ENCODE measurements at regions not wholly inside any gene's neighbourhood (a gene's known extent, or its start where the extent isn't known, plus 50 kb on each side); places are given as distances from the start of the nearest gene placed in this dataset.

DNA sequence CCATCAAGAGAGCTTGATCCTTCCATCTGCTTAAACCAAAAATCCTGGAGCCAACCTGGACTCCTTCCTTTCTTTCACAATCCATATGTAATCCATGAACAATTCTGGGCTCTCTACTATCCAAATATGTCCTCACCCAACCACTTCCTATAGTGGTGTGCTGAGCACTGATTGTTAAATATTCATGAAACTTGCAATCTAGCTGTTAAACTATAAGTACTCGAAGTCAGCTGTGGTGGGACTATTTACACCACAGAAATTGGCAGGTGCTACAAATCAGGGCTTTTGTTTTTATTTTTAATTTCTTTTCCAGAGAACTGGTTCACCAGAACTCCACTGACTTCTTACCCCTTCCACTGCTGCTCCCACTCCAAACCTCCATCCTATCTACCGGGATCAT is 57.2 kb upstream of the KCND3 start:
- no peak for TF ChIP-seq FOXM1 (IDR thresholded peaks at IDR 0.05; ENCODE audit: low read depth, low read length)
- TF ChIP-seq, protein P1, sequence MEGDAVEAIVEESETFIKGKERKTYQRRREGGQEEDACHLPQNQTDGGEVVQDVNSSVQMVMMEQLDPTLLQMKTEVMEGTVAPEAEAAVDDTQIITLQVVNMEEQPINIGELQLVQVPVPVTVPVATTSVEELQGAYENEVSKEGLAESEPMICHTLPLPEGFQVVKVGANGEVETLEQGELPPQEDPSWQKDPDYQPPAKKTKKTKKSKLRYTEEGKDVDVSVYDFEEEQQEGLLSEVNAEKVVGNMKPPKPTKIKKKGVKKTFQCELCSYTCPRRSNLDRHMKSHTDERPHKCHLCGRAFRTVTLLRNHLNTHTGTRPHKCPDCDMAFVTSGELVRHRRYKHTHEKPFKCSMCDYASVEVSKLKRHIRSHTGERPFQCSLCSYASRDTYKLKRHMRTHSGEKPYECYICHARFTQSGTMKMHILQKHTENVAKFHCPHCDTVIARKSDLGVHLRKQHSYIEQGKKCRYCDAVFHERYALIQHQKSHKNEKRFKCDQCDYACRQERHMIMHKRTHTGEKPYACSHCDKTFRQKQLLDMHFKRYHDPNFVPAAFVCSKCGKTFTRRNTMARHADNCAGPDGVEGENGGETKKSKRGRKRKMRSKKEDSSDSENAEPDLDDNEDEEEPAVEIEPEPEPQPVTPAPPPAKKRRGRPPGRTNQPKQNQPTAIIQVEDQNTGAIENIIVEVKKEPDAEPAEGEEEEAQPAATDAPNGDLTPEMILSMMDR (IDR thresholded peaks at IDR 0.05 in 2 of 3, conservative IDR thresholded peaks at IDR 0.05 in 1 of 3; ENCODE audit: control insufficient read depth in 2 of 3, extremely low read depth in 1 of 3, insufficient read depth in 1 of 3, low read depth in 3 of 3, low read length in 3 of 3), result no peak
- TF ChIP-seq, protein P2, sequence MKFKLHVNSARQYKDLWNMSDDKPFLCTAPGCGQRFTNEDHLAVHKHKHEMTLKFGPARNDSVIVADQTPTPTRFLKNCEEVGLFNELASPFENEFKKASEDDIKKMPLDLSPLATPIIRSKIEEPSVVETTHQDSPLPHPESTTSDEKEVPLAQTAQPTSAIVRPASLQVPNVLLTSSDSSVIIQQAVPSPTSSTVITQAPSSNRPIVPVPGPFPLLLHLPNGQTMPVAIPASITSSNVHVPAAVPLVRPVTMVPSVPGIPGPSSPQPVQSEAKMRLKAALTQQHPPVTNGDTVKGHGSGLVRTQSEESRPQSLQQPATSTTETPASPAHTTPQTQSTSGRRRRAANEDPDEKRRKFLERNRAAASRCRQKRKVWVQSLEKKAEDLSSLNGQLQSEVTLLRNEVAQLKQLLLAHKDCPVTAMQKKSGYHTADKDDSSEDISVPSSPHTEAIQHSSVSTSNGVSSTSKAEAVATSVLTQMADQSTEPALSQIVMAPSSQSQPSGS (IDR thresholded peaks at IDR 0.05; ENCODE audit: low read length), result no peak
- TF ChIP-seq SMC3 (IDR thresholded peaks at IDR 0.05; ENCODE audit: borderline replicate concordance, low read length), result no peak
- no peak for TF ChIP-seq POLR2A (IDR thresholded peaks at IDR 0.05; ENCODE audit: low read depth, low read length)
- no peak for TF ChIP-seq DPF2 (IDR thresholded peaks at IDR 0.05)
- TF ChIP-seq YY1 (IDR thresholded peaks at IDR 0.05; ENCODE audit: low read depth, low read length), result no peak
- TF ChIP-seq GABPA (IDR thresholded peaks at IDR 0.05; ENCODE audit: low read depth), result no peak
- TF ChIP-seq, protein P3, sequence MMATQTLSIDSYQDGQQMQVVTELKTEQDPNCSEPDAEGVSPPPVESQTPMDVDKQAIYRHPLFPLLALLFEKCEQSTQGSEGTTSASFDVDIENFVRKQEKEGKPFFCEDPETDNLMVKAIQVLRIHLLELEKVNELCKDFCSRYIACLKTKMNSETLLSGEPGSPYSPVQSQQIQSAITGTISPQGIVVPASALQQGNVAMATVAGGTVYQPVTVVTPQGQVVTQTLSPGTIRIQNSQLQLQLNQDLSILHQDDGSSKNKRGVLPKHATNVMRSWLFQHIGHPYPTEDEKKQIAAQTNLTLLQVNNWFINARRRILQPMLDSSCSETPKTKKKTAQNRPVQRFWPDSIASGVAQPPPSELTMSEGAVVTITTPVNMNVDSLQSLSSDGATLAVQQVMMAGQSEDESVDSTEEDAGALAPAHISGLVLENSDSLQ (IDR thresholded peaks at IDR 0.05), result no peak
- TF ChIP-seq TAF1 (IDR thresholded peaks at IDR 0.05; ENCODE audit: borderline replicate concordance, low read depth, low read length), result no peak

Measured in GM12878 (cell line).